Panc1 (cell line): ENCODE measurements at regions not wholly inside any gene's neighbourhood (a gene's known extent, or its start where the extent isn't known, plus 50 kb on each side); places are given as distances from the start of the nearest gene placed in this dataset.

Source experiments
- ATAC-seq: fragments of 200-7000 bp; cut with Tn5 transposase; 2 replicates; pipeline ENCODE4 v1.9.1; 2020; ENCODE audit warnings: mild to moderate bottlenecking, moderate library complexity
- BruUV-seq: library from RNA; stranded (reverse); fragments of 400-500 nt; replicated peaks from 2 replicates; lab custom pipeline; 2021; lab: Mats Ljungman, UMichigan
- CTCF ChIA-PET: fragments of 300-600 bp; sonication (Branson Sonifier 250); formaldehyde crosslinking; loops from one replicate; lab custom pipeline; 2022; ENCODE audit warnings: antibody characterized with exemption; lab: Charles Lee
- POLR2A ChIA-PET: fragments of 300-600 bp; sonication (Branson Sonifier 250); formaldehyde crosslinking; loops from one replicate; lab custom pipeline; 2022; ENCODE audit warnings: antibody characterized with exemption; lab: Charles Lee
- DNase-seq: peaks from one replicate; pipeline ENCODE4 v3.0.0-alpha.2; 2010; ENCODE audit warnings: low read depth, low spot score
- H3K27ac ChIP-seq: 2 replicates; pipeline ENCODE4 v1.5.1; 2011; ENCODE audit warnings: mild to moderate bottlenecking, low read length, inconsistent platforms
- H3K27me3 ChIP-seq: fragments of 200-500 bp; sonication (Bioruptor generic); 2 replicates; pipeline ENCODE4 v1.6.0; 2014; ENCODE audit warnings: low read length, inconsistent platforms; ENCODE audit not compliant: control insufficient read depth, insufficient read depth
- H3K36me3 ChIP-seq: fragments of 200-500 bp; sonication (Bioruptor generic); 2 replicates; pipeline ENCODE4 v1.5.1; 2014; ENCODE audit warnings: inconsistent platforms, mild to moderate bottlenecking, low read length, moderate library complexity; ENCODE audit not compliant: control insufficient read depth, insufficient read depth
- H3K4me1 ChIP-seq: 2 replicates; pipeline ENCODE4 v1.5.1; 2011; ENCODE audit warnings: inconsistent platforms, mild to moderate bottlenecking, low read length, moderate library complexity; ENCODE audit not compliant: control insufficient read depth, insufficient read depth
- H3K4me3 ChIP-seq, 2 experiments: 2 replicates each; pipeline ENCODE4 v1.5.1; 2011 to 2012; ENCODE audit warnings: low read depth in 2 of 2, low read length in 2 of 2, mild to moderate bottlenecking in 2 of 2, inconsistent platforms in 1 of 2, moderate library complexity in 1 of 2
- H3K9me3 ChIP-seq: fragments of 200-500 bp; sonication (Bioruptor generic); 2 replicates; pipeline ENCODE4 v1.5.1; 2014; ENCODE audit warnings: low read depth, mild to moderate bottlenecking, inconsistent platforms, low read length, moderate library complexity; ENCODE audit not compliant: control insufficient read depth, insufficient read depth
- CTCF ChIP-seq: fragments of 450-650 bp; IDR thresholded peaks from 2 replicates; pipeline ENCODE4 v1.5.1; 2017; ENCODE audit warnings: mild to moderate bottlenecking
- POLR2AphosphoS5 ChIP-seq: IDR thresholded peaks from 2 replicates; pipeline ENCODE4 v1.6.1; 2012; ENCODE audit warnings: mild to moderate bottlenecking, low read depth, low read length, moderate library complexity
- REST ChIP-seq, 2 experiments: IDR thresholded peaks; 2 replicates each; pipeline ENCODE4 v1.6.1; 2011 to 2012; ENCODE audit warnings: low read depth in 2 of 2, control low read depth in 1 of 2, low read length in 1 of 2, mild to moderate bottlenecking in 1 of 2, moderate library complexity in 1 of 2; ENCODE audit not compliant: insufficient read depth in 1 of 2
- SIN3A ChIP-seq: IDR thresholded peaks from 2 replicates; pipeline ENCODE4 v1.6.1; 2012; ENCODE audit warnings: low read depth, mild to moderate bottlenecking, low read length, moderate library complexity, borderline replicate concordance; ENCODE audit not compliant: insufficient read depth
- TCF7L2 ChIP-seq: IDR thresholded peaks from 2 replicates; pipeline ENCODE4 v1.6.1; 2011; ENCODE audit warnings: mild to moderate bottlenecking, low read depth, low read length, inconsistent platforms
- in situ Hi-C: cut with HindIII; loops from 2 replicates; pipeline ENCODE4 v1.10.0; 2016; ENCODE audit warnings: low sequenced_read_pairs, low pct_unique_long_range_greater_than_20kb
- intact Hi-C: fragments of 100-400 bp; cut with micrococcal nuclease; formaldehyde crosslinking; loops from one replicate; pipeline ENCODE4 v1.10.0; 2022; ENCODE audit not compliant: unreplicated experiment

- intact Hi-C loops (no loop called here), in situ Hi-C loops (no loop called here)
- H3K36me3 ChIP-seq = no peaks in the 10 kb centered on the region
- no peak overlapping the region for H3K4me3 ChIP-seq
- no peaks in the 10 kb centered on the region for H3K4me1 ChIP-seq
- no peaks in the 10 kb centered on the region for H3K9me3 ChIP-seq
- TF ChIP-seq REST (IDR thresholded peaks at IDR 0.05; ENCODE audit: insufficient read depth in 1 of 2, low read depth in 2 of 2, low read length in 1 of 2) = no peak
- no TSS peak for BruUV-seq
- DNase-seq = no peak
- ChIA-PET CTCF (no interaction called here), POLR2A (no interaction called here)
- H3K27me3 ChIP-seq = no peaks in the 10 kb centered on the region; the same call in 1 of the 2 replicates
- H3K27ac ChIP-seq = no peak overlapping the region
- ATAC-seq = no peak
Observed at GRCh38 chr11:122224867-122225266, 108.9 kb upstream of the BLID start.

- in situ Hi-C loops = no loop called here
- no peaks in the 10 kb centered on the region for H3K36me3 ChIP-seq
Observed at GRCh38 chr11:122220321-122220720, 104.3 kb upstream of the BLID start.

More at GRCh38 chr11:122220321-122220720, 104.3 kb upstream of the BLID start:
- no peak for TF ChIP-seq REST (IDR thresholded peaks at IDR 0.05; ENCODE audit: insufficient read depth in 1 of 2, low read depth in 2 of 2, low read length in 1 of 2)
- TF ChIP-seq CTCF = no peak
- TF ChIP-seq TCF7L2 = no peak
- no peak for TF ChIP-seq SIN3A
- TF ChIP-seq POLR2AphosphoS5 = no peak
- Histone ChIP-seq H3K27me3 (no peaks in the 10 kb centered on the region; the same call in 1 of the 2 replicates), H3K4me1 (no peaks in the 10 kb centered on the region), H3K27ac (no peak overlapping the region), H3K4me3 (no peak overlapping the region), H3K9me3 (no peaks in the 10 kb centered on the region)
- DNase-seq = no peak
- CTCF ChIA-PET = no interaction called here
- POLR2A ChIA-PET = no interaction called here
- no TSS peak for BruUV-seq
- intact Hi-C loops = no loop called here
- ATAC-seq = no peak
